ENCODE measurements at regions not wholly inside any gene's neighbourhood (a gene's known extent, or its start where the extent isn't known, plus 50 kb on each side); places are given as distances from the start of the nearest gene placed in this dataset.

- TF ChIP-seq ESRRG (CRISPR knock-in tag; IDR thresholded peaks at IDR 0.05) (no peak), CSRNP3 (CRISPR knock-in tag; IDR thresholded peaks at IDR 0.05) (no peak), ISL1 (CRISPR knock-in tag; IDR thresholded peaks at IDR 0.05) (no peak), ZNF70 (CRISPR knock-in tag; IDR thresholded peaks at IDR 0.05) (no peak), RARB (CRISPR knock-in tag; IDR thresholded peaks at IDR 0.05) (no peak)
These were observed 239.6 kb upstream of the ASCC3 start for GRCh38 chr6:101120747-101121146.
